ENCODE measurements at regions not wholly inside any gene's neighbourhood (a gene's known extent, or its start where the extent isn't known, plus 50 kb on each side); places are given as distances from the start of the nearest gene placed in this dataset.

DNA sequence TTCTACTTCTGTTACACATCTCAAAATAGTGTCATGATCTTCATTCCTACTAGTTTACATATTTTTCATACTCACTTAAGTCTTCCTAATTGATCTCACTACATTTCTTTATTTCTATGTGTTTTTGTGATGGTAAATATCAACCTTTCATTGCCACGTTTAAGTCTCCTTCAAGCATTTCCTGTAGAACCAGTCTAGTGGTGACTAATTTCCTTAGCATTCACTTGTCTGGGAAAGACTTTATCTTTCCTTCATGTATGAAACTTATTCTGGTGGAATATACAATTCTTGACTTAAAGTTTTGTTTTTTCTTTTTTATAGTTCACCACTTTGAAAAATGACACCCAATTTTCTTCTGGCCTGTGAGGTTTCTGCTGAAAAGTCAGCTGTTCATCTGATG lies 181.4 kb upstream of the NEIL3 start:
- H3K9me3 ChIP-seq (replicated peaks in 1 of 3) = no peaks in the 10 kb centered on the region
- no peaks in the 10 kb centered on the region for H3K4me1 ChIP-seq (replicated peaks in 1 of 2)
- no peak overlapping the region for H3K4me3 ChIP-seq
- TF ChIP-seq POLR2A (IDR thresholded peaks at IDR 0.05) = no peak
- TF ChIP-seq, protein P1, sequence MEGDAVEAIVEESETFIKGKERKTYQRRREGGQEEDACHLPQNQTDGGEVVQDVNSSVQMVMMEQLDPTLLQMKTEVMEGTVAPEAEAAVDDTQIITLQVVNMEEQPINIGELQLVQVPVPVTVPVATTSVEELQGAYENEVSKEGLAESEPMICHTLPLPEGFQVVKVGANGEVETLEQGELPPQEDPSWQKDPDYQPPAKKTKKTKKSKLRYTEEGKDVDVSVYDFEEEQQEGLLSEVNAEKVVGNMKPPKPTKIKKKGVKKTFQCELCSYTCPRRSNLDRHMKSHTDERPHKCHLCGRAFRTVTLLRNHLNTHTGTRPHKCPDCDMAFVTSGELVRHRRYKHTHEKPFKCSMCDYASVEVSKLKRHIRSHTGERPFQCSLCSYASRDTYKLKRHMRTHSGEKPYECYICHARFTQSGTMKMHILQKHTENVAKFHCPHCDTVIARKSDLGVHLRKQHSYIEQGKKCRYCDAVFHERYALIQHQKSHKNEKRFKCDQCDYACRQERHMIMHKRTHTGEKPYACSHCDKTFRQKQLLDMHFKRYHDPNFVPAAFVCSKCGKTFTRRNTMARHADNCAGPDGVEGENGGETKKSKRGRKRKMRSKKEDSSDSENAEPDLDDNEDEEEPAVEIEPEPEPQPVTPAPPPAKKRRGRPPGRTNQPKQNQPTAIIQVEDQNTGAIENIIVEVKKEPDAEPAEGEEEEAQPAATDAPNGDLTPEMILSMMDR (IDR thresholded peaks at IDR 0.05) = no peak
- DNase-seq = no peak
- no peaks in the 10 kb centered on the region for H3K36me3 ChIP-seq (replicated peaks in 1 of 2)
- intact Hi-C loops (cut with DNase I) = no loop called here
- no peaks in the 10 kb centered on the region for H3K27me3 ChIP-seq
- no peak overlapping the region for H3K27ac ChIP-seq
- WGBS, 4 donors = 56 to 70% (median 61%) methylated on average over 1 of the region's 1 CpG

DNA sequence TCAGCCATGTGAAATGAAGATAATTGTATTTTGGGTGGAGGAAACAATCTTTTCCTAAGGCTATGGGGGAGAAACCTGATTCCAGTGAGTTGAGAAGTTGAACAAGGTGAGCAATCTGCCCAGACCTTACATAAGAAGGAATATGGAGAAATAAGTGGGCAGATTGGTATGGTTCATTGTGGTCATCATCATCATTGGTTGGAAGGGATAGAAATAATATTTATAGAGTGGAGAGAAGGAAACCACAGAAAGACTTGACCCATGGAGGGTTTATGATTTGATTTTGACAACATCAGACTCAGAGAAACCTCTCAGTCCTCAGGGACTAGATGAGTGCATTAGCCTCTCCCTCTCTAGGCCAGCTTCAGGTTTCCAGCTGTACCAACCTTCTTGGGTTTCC lies 177.9 kb upstream of the NEIL3 start:
- intact Hi-C loops (cut with DNase I) = no loop called here
- no peaks in the 10 kb centered on the region for H3K9me3 ChIP-seq (replicated peaks in 1 of 3)
- no peaks in the 10 kb centered on the region for H3K4me1 ChIP-seq (replicated peaks in 1 of 2)
- DNase-seq = no peak
- H3K36me3 ChIP-seq (replicated peaks in 1 of 2) = no peaks in the 10 kb centered on the region
- no peak overlapping the region for H3K27ac ChIP-seq
- H3K27me3 ChIP-seq = no peaks in the 10 kb centered on the region
- TF ChIP-seq, protein P1 (IDR thresholded peaks at IDR 0.05) = no peak
- TF ChIP-seq POLR2A (IDR thresholded peaks at IDR 0.05) = no peak
- no peak overlapping the region for H3K4me3 ChIP-seq

DNA sequence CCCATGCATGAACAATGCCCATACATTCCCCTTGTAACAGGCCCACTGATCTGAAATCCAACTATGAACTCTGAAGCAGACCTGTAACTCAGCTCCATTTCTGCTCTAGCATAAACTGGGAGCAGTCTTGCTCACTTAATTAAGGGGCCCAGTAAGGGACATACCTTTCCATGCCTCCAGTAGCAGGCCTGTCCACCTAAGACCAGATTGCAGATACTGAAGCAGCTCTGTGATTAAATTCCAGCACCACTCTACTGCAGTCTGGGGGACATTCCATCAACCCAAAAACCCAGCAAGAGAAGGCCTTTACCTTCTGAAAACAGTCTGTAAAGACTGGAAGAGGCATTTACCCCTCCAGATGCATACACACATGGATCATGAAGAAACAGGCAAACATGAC lies 162.0 kb upstream of the NEIL3 start:
- no peaks in the 10 kb centered on the region for H3K27me3 ChIP-seq
- H3K4me3 ChIP-seq = no peak overlapping the region
- H3K27ac ChIP-seq = no peak overlapping the region
- no peak for DNase-seq
- TF ChIP-seq, protein P1 (IDR thresholded peaks at IDR 0.05) = no peak
- TF ChIP-seq POLR2A (IDR thresholded peaks at IDR 0.05) = no peak
- intact Hi-C loops (cut with DNase I) = no loop called here
- no peaks in the 10 kb centered on the region for H3K9me3 ChIP-seq (replicated peaks in 1 of 3)
- no peaks in the 10 kb centered on the region for H3K4me1 ChIP-seq (replicated peaks in 1 of 2)
- H3K36me3 ChIP-seq (replicated peaks in 1 of 2) = no peaks in the 10 kb centered on the region

DNA sequence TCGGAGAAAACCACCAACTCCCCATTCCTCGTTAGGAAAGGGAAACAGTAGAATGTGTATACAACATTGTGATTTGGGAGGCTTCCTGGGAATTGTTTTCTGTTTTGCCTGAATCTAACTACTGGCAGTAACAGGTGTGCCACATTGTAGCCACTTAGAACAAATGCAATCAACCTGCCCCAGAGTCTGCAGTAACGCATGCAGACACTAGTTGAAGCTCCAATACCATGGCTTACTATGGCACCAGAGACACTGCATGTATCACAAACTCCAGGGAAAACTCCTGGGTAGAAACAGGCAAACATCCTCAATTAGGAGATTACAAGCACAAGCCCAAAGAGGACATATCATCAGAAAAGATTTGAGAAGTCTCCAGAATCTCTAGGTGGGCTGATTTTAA lies 154.2 kb upstream of the NEIL3 start:
- DNase-seq = no peak
- no peak overlapping the region for H3K27ac ChIP-seq
- intact Hi-C loops (cut with DNase I) = no loop called here
- H3K4me1 ChIP-seq (replicated peaks in 1 of 2) = no peaks in the 10 kb centered on the region
- no peak overlapping the region for H3K4me3 ChIP-seq
- no peaks in the 10 kb centered on the region for H3K27me3 ChIP-seq
- WGBS, 4 donors = 85 to 95% (median 88%) methylated on average over 3 of the region's 3 CpGs
- H3K9me3 ChIP-seq (replicated peaks in 1 of 3) = no peaks in the 10 kb centered on the region
- TF ChIP-seq, protein P1 (IDR thresholded peaks at IDR 0.05) = no peak
- TF ChIP-seq POLR2A (IDR thresholded peaks at IDR 0.05) = no peak
- H3K36me3 ChIP-seq (replicated peaks in 1 of 2) = no peaks in the 10 kb centered on the region

Measured in adrenal gland (tissue), 9 donors.